K562 (cell line): ENCODE measurements at regions not wholly inside any gene's neighbourhood (a gene's known extent, or its start where the extent isn't known, plus 50 kb on each side); places are given as distances from the start of the nearest gene placed in this dataset.

Experiments used
- DPF2 ChIP-seq: fragments of 450-650 bp; IDR thresholded peaks from 2 replicates; pipeline ENCODE4 v1.6.1; 2016
- GABPA ChIP-seq: fragments of 200-800 bp; sonication (Bioruptor generic); conservative IDR thresholded peaks from 2 replicates; pipeline ENCODE4 v1.6.1; 2016; ENCODE audit warnings: low read depth, missing genetic modification characterization, missing compliant biosample characterization
- GABPB2 ChIP-seq: fragments of 250-450 bp; sonication (Bioruptor Pico); conservative IDR thresholded peaks from 2 replicates; pipeline ENCODE4 v1.5.1; 2021; ENCODE audit warnings: mild to moderate bottlenecking
- NELFE ChIP-seq: IDR thresholded peaks from 2 replicates; pipeline ENCODE4 v1.6.1; 2011; ENCODE audit warnings: mild to moderate bottlenecking; ENCODE audit not compliant: insufficient read depth, insufficient read length
- PML ChIP-seq: IDR thresholded peaks from 2 replicates; pipeline ENCODE4 v1.6.1; 2012; ENCODE audit warnings: low read length, inconsistent platforms
- ZBTB43 ChIP-seq: sonication (generic); formaldehyde crosslinking; IDR thresholded peaks from 2 replicates; pipeline ENCODE4 v1.8.0; 2023; ENCODE audit warnings: mild to moderate bottlenecking, missing genetic modification reagents
- ZNF740 ChIP-seq, 3 experiments: fragments of 200-800 bp in 1 of 3; sonication (Bioruptor generic) in 1 of 3; sonication (generic) in 1 of 3; formaldehyde crosslinking in 1 of 3; IDR thresholded peaks; 2 replicates each; pipeline versions ENCODE4 v1.6.1 to v1.8.0; 2016 to 2022; ENCODE audit warnings: mild to moderate bottlenecking in 2 of 3, missing compliant biosample characterization in 2 of 3, missing genetic modification characterization in 2 of 3, missing genetic modification reagents in 1 of 3
- TF ChIP-seq, protein P1 (sequence below), 3 experiments: IDR thresholded peaks in 2 of 3; conservative IDR thresholded peaks in 1 of 3; 2 replicates each; pipeline ENCODE4 v1.5.1; 2011 to 2012; ENCODE audit warnings: low read length in 3 of 3, mild to moderate bottlenecking in 3 of 3, control low read depth in 2 of 3, improper control_type of control experiment in 1 of 3, inconsistent platforms in 1 of 3, low read depth in 1 of 3, mixed read lengths in 1 of 3, moderate library complexity in 1 of 3; ENCODE audit not compliant: insufficient read depth in 2 of 3

- TF ChIP-seq, protein P1, sequence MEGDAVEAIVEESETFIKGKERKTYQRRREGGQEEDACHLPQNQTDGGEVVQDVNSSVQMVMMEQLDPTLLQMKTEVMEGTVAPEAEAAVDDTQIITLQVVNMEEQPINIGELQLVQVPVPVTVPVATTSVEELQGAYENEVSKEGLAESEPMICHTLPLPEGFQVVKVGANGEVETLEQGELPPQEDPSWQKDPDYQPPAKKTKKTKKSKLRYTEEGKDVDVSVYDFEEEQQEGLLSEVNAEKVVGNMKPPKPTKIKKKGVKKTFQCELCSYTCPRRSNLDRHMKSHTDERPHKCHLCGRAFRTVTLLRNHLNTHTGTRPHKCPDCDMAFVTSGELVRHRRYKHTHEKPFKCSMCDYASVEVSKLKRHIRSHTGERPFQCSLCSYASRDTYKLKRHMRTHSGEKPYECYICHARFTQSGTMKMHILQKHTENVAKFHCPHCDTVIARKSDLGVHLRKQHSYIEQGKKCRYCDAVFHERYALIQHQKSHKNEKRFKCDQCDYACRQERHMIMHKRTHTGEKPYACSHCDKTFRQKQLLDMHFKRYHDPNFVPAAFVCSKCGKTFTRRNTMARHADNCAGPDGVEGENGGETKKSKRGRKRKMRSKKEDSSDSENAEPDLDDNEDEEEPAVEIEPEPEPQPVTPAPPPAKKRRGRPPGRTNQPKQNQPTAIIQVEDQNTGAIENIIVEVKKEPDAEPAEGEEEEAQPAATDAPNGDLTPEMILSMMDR (IDR thresholded peaks at IDR 0.05 in 2 of 3, conservative IDR thresholded peaks at IDR 0.05 in 1 of 3; ENCODE audit: insufficient read depth in 2 of 3, low read depth in 1 of 3, low read length in 3 of 3), result no peak
- no peak for TF ChIP-seq NELFE
- TF ChIP-seq GABPB2 (CRISPR knock-in tag), result no peak
- no peak for TF ChIP-seq ZBTB43
- TF ChIP-seq ZNF740 (CRISPR knock-in tag; IDR thresholded peaks at IDR 0.05), result no peak
- no peak for TF ChIP-seq ZNF740 (tag; IDR thresholded peaks at IDR 0.05)
- no peak for TF ChIP-seq DPF2
- no peak for TF ChIP-seq GABPA (tag)
- TF ChIP-seq PML, result no peak
These were observed 69.3 kb upstream of the RGPD5 start for GRCh38 chr2:109724533-109725460.
